Fibroblast of lung (primary cell): ENCODE measurements at regions not wholly inside any gene's neighbourhood (a gene's known extent, or its start where the extent isn't known, plus 50 kb on each side); places are given as distances from the start of the nearest gene placed in this dataset.

Experiments
- DNase-seq, 2 donors: peaks; one replicate each; pipeline versions ENCODE4 v3.0.0 to v3.0.0-alpha.2; 2010; ENCODE audit warnings: low read depth in 2 of 2
- H2AFZ ChIP-seq: 2 replicates; pipeline ENCODE4 v1.5.1; 2012; ENCODE audit warnings: low read length, control low read depth, inconsistent platforms
- H3K27ac ChIP-seq: 2 replicates; pipeline ENCODE4 v1.5.1; 2011; ENCODE audit warnings: low read length, control low read depth; ENCODE audit not compliant: insufficient read depth
- H3K27me3 ChIP-seq: 2 replicates; pipeline ENCODE4 v1.5.1; 2011; ENCODE audit warnings: mild to moderate bottlenecking, low read length; ENCODE audit not compliant: control insufficient read depth, insufficient read depth
- H3K36me3 ChIP-seq: 2 replicates; pipeline ENCODE4 v1.5.1; 2011; ENCODE audit warnings: low read length; ENCODE audit not compliant: control insufficient read depth, insufficient read depth
- H3K4me1 ChIP-seq: 2 replicates; pipeline ENCODE4 v1.5.1; 2011; ENCODE audit warnings: low read length; ENCODE audit not compliant: control insufficient read depth, insufficient read depth; ENCODE audit errors: extremely low read depth
- H3K4me2 ChIP-seq: 2 replicates; pipeline ENCODE4 v1.5.1; 2011; ENCODE audit warnings: low read length, control low read depth; ENCODE audit not compliant: insufficient read depth; ENCODE audit errors: extremely low read depth
- H3K4me3 ChIP-seq, 4 experiments: fragments of 200-600 bp in 1 of 4; sonication (generic) in 1 of 4; replicated peaks in 1 of 4; 2 replicates each; pipeline ENCODE4 v1.5.1; 2011 to 2016; ENCODE audit warnings: low read length in 4 of 4, low read depth in 3 of 4, mild to moderate bottlenecking in 3 of 4, control low read depth in 2 of 4, inconsistent platforms in 1 of 4, mixed read lengths in 1 of 4; ENCODE audit not compliant: insufficient read depth in 1 of 4; ENCODE audit errors: control extremely low read depth in 1 of 4
- H3K79me2 ChIP-seq: 2 replicates; pipeline ENCODE4 v1.5.1; 2012; ENCODE audit warnings: mild to moderate bottlenecking, low read length, inconsistent platforms; ENCODE audit not compliant: control insufficient read depth, insufficient read depth
- H3K9ac ChIP-seq: 2 replicates; pipeline ENCODE4 v1.5.1; 2011; ENCODE audit warnings: mild to moderate bottlenecking, low read length, control low read depth; ENCODE audit not compliant: insufficient read depth
- H3K9me3 ChIP-seq: 2 replicates; pipeline ENCODE4 v1.5.1; 2012; ENCODE audit warnings: low read depth, low read length; ENCODE audit not compliant: control insufficient read depth, insufficient read depth
- H4K20me1 ChIP-seq: 2 replicates; pipeline ENCODE4 v1.5.1; 2011; ENCODE audit warnings: low read length; ENCODE audit not compliant: control insufficient read depth, insufficient read depth; ENCODE audit errors: extremely low read depth
- EZH2 ChIP-seq: IDR thresholded peaks from 2 replicates; pipeline ENCODE4 v1.5.1; 2012; ENCODE audit warnings: low read length, control low read depth, mild to moderate bottlenecking; ENCODE audit errors: missing control alignments
- TF ChIP-seq, protein P1 (sequence below), 2 donors: IDR thresholded peaks in 1 of 2; conservative IDR thresholded peaks in 1 of 2; 1 replicate in 1 of 2; 2 replicates in 1 of 2; pipeline ENCODE4 v1.5.1; 2011 to 2012; ENCODE audit warnings: low read length in 2 of 2, control low read depth in 1 of 2, inconsistent platforms in 1 of 2, low read depth in 1 of 2, mild to moderate bottlenecking in 1 of 2

- Histone ChIP-seq H3K4me3 (no peak overlapping the region), H2AFZ (no peak overlapping the region), H3K9ac (no peak overlapping the region), H3K79me2 (no peaks in the 10 kb centered on the region), H3K36me3 (no peaks in the 10 kb centered on the region), H4K20me1 (no peaks in the 10 kb centered on the region), H3K27ac (no peak overlapping the region), H3K4me2 (no peak overlapping the region), H3K27me3 (no peaks in the 10 kb centered on the region), H3K4me1 (no peaks in the 10 kb centered on the region), H3K9me3 (no peaks in the 10 kb centered on the region)
- peak; percentile 11 to 29 for DNase-seq
- TF ChIP-seq, protein P1, sequence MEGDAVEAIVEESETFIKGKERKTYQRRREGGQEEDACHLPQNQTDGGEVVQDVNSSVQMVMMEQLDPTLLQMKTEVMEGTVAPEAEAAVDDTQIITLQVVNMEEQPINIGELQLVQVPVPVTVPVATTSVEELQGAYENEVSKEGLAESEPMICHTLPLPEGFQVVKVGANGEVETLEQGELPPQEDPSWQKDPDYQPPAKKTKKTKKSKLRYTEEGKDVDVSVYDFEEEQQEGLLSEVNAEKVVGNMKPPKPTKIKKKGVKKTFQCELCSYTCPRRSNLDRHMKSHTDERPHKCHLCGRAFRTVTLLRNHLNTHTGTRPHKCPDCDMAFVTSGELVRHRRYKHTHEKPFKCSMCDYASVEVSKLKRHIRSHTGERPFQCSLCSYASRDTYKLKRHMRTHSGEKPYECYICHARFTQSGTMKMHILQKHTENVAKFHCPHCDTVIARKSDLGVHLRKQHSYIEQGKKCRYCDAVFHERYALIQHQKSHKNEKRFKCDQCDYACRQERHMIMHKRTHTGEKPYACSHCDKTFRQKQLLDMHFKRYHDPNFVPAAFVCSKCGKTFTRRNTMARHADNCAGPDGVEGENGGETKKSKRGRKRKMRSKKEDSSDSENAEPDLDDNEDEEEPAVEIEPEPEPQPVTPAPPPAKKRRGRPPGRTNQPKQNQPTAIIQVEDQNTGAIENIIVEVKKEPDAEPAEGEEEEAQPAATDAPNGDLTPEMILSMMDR (conservative IDR thresholded peaks at IDR 0.05 in 1 of 2, IDR thresholded peaks at IDR 0.05 in 1 of 2; ENCODE audit: low read depth in 1 of 2, low read length in 2 of 2) = no peak
- no peak for TF ChIP-seq EZH2
Observed at GRCh38 chr11:112734207-112734606, 227.0 kb upstream of the NCAM1 start.

- H3K9ac ChIP-seq = no peak overlapping the region
- TF ChIP-seq, protein P1 (conservative IDR thresholded peaks at IDR 0.05 in 1 of 2, IDR thresholded peaks at IDR 0.05 in 1 of 2; ENCODE audit: low read depth in 1 of 2, low read length in 2 of 2) = no peak
- TF ChIP-seq EZH2 = no peak
Observed at GRCh38 chr11:112735470-112735869, 225.8 kb upstream of the NCAM1 start.

GRCh38 chr11:112744041-112744440 is 217.2 kb upstream of the NCAM1 start:
- Histone ChIP-seq H3K27me3 (no peaks in the 10 kb centered on the region), H3K79me2 (no peaks in the 10 kb centered on the region), H4K20me1 (no peaks in the 10 kb centered on the region), H3K4me2 (no peak overlapping the region), H2AFZ (no peak overlapping the region), H3K27ac (no peak overlapping the region), H3K9me3 (no peaks in the 10 kb centered on the region), H3K36me3 (no peaks in the 10 kb centered on the region), H3K9ac (no peak overlapping the region), H3K4me1 (no peaks in the 10 kb centered on the region), H3K4me3 (no peak overlapping the region)
- TF ChIP-seq EZH2 = no peak
- TF ChIP-seq, protein P1 (conservative IDR thresholded peaks at IDR 0.05 in 1 of 2, IDR thresholded peaks at IDR 0.05 in 1 of 2; ENCODE audit: low read depth in 1 of 2, low read length in 2 of 2) = no peak
- no peak for DNase-seq

More at GRCh38 chr11:112735470-112735869, 225.8 kb upstream of the NCAM1 start:
- no peaks in the 10 kb centered on the region for H3K9me3 ChIP-seq
- H4K20me1 ChIP-seq = no peaks in the 10 kb centered on the region
- H3K4me2 ChIP-seq = no peak overlapping the region
- no peak overlapping the region for H3K27ac ChIP-seq
- H2AFZ ChIP-seq = no peak overlapping the region
- no peaks in the 10 kb centered on the region for H3K27me3 ChIP-seq
- no peaks in the 10 kb centered on the region for H3K36me3 ChIP-seq
- H3K4me1 ChIP-seq = no peaks in the 10 kb centered on the region
- H3K4me3 ChIP-seq = no peak overlapping the region
- DNase-seq = no peak
- no peaks in the 10 kb centered on the region for H3K79me2 ChIP-seq
